ENCODE measurements at regions not wholly inside any gene's neighbourhood (a gene's known extent, or its start where the extent isn't known, plus 50 kb on each side); places are given as distances from the start of the nearest gene placed in this dataset.

- DNase-seq (ENCODE audit: low spot score): no peak
- no peak for ATAC-seq
These were observed 311.9 kb downstream of the TCERG1L start for GRCh38 chr10:130999376-131000202.

DNA sequence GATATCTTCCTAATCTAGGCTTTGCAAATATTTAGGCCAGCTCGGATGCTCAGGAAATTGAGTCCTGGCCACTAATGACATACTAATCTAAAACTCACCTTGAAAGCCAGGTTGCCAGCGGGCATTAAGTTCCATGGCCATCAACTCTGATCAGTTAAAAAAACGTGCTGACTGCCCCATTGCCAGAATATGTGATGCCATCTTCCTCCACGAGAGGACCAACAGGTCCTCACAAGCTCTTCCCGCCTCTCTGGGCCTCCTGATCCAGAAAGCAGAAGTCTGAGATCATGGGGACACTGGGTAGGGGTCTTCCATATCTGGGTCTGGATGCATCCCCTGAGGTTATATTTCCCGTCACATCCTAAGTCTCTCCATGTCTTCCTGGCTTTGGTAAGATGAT is 311.3 kb downstream of the TCERG1L start:
- DNase-seq (ENCODE audit: low spot score) (no peak), ATAC-seq (no peak)

DNA sequence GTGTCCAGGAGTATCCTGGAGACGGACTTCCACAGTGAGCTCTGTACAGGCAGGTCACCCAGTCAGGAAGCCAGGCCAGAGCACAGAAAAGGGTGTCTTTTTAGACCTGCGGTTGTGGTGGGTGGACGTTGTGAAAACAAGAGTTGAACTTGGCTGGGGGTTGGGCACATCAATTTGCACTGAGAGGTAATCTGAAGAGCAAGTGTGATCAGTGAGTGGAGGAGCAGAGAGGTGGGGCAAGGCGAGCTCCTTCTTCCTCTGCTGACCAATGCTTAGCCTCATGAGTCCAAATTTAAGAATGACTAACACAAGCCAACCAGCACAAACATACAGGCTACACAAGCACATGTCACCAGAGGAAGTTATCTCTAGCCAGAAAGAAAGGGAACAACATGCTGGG is 310.8 kb downstream of the TCERG1L start:
- no peak for DNase-seq (ENCODE audit: low spot score)
- no peak for ATAC-seq

DNA sequence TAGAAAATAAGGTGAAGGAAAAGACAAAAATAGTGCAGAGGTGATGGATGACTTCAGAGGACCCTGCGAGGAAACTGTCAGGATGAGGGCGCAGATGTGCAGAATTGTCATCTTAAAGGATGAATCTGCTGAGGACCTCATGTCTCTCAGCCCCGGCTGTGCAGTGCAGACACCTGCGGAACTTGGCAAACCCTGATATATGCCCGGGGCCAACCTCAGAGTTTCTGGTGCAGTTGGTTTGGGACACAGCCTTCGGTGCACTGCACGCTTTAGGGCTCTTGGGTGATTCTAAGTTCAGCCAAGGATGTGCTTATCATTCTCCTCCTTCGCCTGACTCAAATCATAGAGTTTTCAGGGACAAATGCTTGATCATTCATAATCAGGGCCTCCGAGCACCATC is 310.1 kb downstream of the TCERG1L start:
- DNase-seq (ENCODE audit: low spot score) (no peak), ATAC-seq (no peak)

GRCh38 chr10:131002031-131002861 is 309.3 kb downstream of the TCERG1L start:
- ATAC-seq: no peak
- DNase-seq (ENCODE audit: low spot score): no peak

- ATAC-seq: no peak
- DNase-seq (ENCODE audit: low spot score): no peak
These were observed 308.1 kb downstream of the TCERG1L start for GRCh38 chr10:131003455-131003854.

DNA sequence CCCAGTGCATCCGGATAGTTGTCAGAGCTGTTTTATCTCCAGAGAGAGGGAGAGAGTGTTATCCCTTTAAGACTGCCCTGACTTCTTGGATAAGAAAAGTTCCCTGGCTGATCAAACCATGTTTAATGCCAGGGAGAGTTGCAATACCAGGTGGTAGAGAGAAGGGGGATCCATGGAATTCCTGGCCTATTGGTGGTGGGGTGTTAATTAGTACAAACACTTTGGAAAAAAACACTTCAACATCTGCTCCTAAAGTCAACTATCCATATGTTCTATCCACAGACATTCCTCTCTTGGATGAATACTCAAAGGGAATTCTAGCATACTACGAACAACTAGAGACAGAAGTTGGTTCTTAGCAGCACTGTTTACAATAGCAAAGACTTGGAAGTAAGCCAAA is 307.2 kb downstream of the TCERG1L start:
- ATAC-seq (no peak), DNase-seq (ENCODE audit: low spot score) (no peak)

DNA sequence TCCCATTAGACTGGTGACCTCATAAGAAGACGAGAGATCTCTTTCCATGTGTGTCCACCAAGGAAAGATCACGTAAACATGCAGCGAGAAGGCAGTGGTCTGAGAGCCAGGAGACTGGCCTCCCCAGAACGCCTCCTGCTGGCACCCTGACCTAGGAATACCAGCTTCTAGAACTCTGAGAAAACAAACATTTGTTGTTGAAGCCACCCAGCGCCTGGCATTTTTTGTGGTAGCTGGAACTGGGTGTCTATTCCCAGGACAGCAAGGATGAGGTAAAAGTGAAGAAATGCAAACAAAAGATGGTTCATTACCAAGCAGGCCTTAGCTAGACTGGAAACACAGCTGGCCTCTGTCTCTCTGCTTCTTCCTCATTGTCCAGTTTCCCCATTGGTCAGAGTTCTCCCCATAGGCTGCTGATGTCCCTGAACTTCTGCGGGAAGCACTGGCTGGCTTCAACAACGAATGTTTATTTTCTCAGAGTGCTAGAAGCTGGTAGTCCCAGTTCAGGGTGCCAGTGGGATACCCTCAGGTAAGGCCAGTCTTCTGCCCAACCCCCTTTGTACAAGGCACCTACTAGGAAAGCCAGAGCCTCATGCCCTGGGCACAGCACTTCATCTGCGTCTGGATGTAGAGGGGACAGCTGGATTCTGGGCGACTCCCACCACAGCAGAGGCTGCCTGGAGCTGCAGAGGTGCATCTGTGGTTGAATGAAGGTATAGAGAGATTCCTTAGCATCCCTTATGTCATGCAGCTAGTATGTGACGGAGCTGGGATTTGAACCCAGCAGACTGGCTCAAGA is 304.9 kb downstream of the TCERG1L start:
- no peak for ATAC-seq
- DNase-seq (ENCODE audit: low spot score): peak; percentile 31

GRCh38 chr10:131009791-131010190 is 301.7 kb downstream of the TCERG1L start:
- ATAC-seq (no peak), DNase-seq (ENCODE audit: low spot score) (no peak)

DNA sequence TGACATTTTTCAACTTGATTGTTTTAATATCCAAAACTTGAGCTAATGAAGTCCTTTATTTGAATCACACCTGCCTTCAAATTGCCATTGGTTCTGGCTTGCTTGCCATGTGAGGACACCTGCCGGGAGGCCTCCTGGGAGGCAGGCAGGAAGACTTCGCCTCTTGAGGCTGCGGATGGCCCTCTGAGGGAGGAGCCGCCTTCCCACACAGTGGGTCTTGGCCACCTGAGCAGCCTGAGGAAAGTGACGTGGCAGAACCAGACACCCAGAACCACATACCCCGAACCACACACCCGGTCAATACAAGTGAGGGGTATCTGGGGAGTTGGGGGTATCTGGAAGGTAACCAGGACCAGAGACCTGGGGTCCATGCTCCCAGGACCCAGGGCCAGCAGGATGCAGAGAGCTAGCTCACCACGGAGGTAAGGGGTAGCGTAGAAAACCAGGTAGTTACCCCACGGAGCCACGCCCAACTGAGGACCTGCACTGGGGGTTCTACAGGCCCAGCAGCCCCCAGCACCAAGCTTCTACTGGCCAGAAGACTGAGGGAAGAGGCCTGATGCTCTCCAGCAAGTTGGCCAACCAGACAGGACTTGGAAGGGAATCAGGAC is 300.5 kb downstream of the TCERG1L start:
- ATAC-seq (no peak), DNase-seq (ENCODE audit: low spot score) (no peak)

DNA sequence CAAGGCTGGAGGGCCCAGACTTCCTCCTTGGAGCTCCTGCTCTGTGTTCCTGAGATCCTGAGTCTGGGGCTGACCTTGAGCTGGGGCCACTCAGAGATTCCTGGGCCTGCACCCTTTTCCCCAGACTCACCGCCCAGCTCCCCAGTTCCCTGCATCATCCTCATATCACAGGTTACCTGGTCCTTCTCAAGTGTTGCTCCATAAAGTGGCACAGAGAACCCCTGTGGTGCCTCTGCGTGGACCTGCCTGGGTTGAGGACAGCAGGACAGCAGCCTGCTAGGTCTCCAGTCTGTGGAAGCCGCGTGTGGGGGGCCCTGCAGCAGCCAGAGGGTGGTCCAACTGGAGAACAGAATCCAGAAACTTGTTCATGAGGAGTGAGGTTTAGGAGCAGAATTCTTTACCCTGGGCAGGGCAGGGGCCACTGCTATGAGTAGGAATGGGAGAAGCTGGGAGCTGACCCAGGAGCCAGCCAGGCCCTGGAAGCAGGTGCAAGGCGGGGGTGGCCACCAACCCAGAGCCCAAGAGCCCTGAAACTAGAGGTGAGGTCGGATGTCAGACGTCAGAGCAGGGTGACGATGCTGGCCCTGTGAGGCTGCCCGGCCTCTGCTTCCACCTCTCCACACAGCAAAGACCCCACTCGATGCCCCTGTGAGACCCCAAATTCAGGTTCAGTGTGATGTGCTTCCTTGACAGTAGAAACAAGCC is 299.4 kb downstream of the TCERG1L start:
- ATAC-seq (no peak), DNase-seq (ENCODE audit: low spot score) (no peak)

DNA sequence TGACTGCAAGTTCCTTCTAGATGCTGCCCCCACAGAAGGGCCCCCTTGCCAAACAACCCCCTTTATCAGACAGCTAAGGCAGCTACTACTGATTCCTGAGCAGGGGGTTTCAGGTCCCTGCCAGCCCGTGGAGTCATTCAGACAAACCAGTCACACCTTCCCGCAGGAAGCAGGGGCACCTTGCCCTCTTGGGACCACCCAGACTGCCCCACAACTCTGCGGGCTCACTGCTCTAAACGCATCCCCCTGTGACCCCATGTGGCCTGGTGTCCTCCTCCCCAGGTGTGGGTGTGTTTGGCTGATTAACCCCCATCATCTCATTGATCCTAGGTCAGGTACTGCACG is 298.9 kb downstream of the TCERG1L start:
- DNase-seq (ENCODE audit: low spot score) (no peak), ATAC-seq (no peak)

- no peak for ATAC-seq
- no peak for DNase-seq (ENCODE audit: low spot score)
These were observed 298.1 kb downstream of the TCERG1L start for GRCh38 chr10:131013281-131013912.

GRCh38 chr10:131014271-131014670 is 297.2 kb downstream of the TCERG1L start:
- ATAC-seq (no peak), DNase-seq (ENCODE audit: low spot score) (no peak)

DNA sequence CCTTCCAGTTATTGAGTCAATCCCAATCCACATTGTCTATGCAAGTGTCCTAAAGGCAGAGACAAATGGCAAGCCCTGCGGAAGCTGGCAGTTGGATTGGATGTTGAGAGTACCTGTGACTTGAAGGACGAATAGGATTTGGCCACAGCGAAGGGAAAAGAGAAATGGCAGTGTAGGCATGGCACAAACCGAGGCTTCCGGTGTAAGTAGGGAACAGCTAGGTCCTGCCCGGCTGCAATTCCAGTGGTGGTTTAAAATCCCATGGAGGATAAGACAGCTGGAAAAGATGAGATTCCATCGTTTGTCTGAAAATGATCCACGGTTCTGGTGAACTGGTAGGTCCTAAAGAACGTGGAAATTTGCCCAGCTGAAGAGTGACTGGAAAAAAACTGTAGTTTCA is 296.2 kb downstream of the TCERG1L start:
- DNase-seq (ENCODE audit: low spot score): no peak
- ATAC-seq: no peak

DNA sequence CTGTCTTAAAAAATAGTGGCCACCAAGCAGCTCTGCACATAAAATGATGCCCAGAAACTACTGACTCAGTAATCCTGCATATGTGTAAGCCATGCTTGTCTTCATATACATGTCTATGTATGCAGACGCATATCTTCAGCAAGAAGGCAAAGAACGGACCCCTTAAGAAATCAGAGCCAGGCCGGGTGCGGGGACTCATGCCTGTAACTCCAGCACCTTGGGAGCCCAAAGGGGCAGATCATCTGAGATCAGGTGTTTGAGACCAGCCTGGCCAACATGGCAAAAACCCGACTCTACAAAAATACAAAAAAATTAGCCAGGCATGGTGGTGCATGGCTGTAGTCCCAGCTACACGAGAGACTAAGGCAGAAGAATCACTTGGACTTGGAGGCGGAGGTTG is 295.0 kb downstream of the TCERG1L start:
- ATAC-seq (no peak), DNase-seq (ENCODE audit: low spot score) (no peak)

DNA sequence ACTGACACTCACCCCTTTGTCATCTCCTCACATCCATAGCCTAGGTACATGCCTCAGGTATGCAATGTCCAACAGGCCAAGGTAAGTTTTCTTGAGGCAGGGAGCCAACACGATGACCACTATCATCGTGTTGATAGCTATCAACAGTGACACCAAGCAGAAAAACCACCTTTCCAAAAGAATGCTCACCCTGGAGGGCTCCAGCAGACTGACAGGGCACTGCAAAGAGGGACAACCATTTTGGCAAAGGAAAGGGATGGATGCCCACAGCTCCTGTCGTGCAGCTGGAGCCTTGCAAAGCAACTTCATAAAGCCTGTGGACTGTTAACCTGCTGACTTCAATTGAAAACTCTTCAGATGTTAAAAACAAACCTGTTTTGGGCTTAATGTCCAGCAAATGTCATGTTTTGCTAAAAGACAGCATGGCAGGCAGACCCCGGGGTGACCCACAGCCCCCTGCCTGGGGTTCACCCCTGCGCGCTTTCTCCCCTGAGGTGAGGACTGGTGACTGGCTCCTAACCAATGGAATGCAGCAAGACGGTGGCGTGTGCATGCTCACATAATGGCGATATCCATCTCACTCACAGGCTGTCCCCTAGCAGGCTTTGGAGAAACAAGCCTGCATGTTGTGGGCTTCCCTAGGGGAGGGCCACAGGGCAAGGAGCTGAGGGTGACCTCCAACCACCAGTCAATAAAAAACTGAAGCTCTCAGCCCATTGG is 293.8 kb downstream of the TCERG1L start:
- ATAC-seq (no peak), DNase-seq (ENCODE audit: low spot score) (no peak)

GRCh38 chr10:131018886-131019500 is 292.5 kb downstream of the TCERG1L start:
- no peak for DNase-seq (ENCODE audit: low spot score)
- ATAC-seq: no peak

GRCh38 chr10:131019696-131020095 is 291.8 kb downstream of the TCERG1L start:
- DNase-seq (ENCODE audit: low spot score) (no peak), ATAC-seq (no peak)

All from left lobe of liver (tissue), 2 donors.